ENCODE measurements at regions not wholly inside any gene's neighbourhood (a gene's known extent, or its start where the extent isn't known, plus 50 kb on each side); places are given as distances from the start of the nearest gene placed in this dataset.

- Histone ChIP-seq H3K9ac (ENCODE audit: insufficient read depth, low read depth, low read length) (no peak overlapping the region), H3K4me1 (ENCODE audit: insufficient read depth, low read length) (peaks cover 19% of the 10 kb centered on the region)
- in situ Hi-C loops (cut with HindIII; ENCODE audit: extremely low pct_ligation_motif_present, low pct_unique_long_range_greater_than_20kb), result no loop called here
- TF ChIP-seq HINFP (CRISPR knock-in tag; IDR thresholded peaks at IDR 0.05; ENCODE audit: low read depth) (no peak), ZHX1 (CRISPR knock-in tag; IDR thresholded peaks at IDR 0.05; ENCODE audit: low read depth) (no peak), ZHX2 (IDR thresholded peaks at IDR 0.05; ENCODE audit: low read depth) (no peak), ZHX2 (CRISPR knock-in tag; IDR thresholded peaks at IDR 0.05; ENCODE audit: borderline replicate concordance) (no peak), ZNF205 (CRISPR knock-in tag; IDR thresholded peaks at IDR 0.05) (no peak), HOXA7 (CRISPR knock-in tag; IDR thresholded peaks at IDR 0.05) (no peak), FLYWCH1 (CRISPR knock-in tag; IDR thresholded peaks at IDR 0.05) (no peak), MYPOP (CRISPR knock-in tag; IDR thresholded peaks at IDR 0.05) (no peak), ZNF512B (CRISPR knock-in tag; IDR thresholded peaks at IDR 0.05; ENCODE audit: borderline replicate concordance) (no peak), ZNF674 (CRISPR knock-in tag; IDR thresholded peaks at IDR 0.05; ENCODE audit: low read depth) (no peak)
Observed at GRCh38 chr14:95397325-95397724, 77.6 kb upstream of the CLMN start.

More at GRCh38 chr14:95397325-95397724, 77.6 kb upstream of the CLMN start:
- Histone ChIP-seq H3K4me3 (replicated peaks in 1 of 3; ENCODE audit: insufficient read depth in 1 of 3, low read depth in 2 of 3, low read length in 3 of 3) (no peak overlapping the region), H3K36me3 (replicated peaks in 1 of 2; ENCODE audit: control insufficient read depth in 1 of 2, insufficient read depth in 2 of 2, low read length in 2 of 2) (no peaks in the 10 kb centered on the region), H4K20me1 (ENCODE audit: insufficient read depth, low read length) (no peaks in the 10 kb centered on the region), H3K79me2 (ENCODE audit: insufficient read depth, low read length) (no peaks in the 10 kb centered on the region), H2AFZ (ENCODE audit: low read length) (no peak overlapping the region), H3K27me3 (ENCODE audit: control insufficient read depth in 1 of 2, insufficient read depth in 2 of 2, low read length in 2 of 2) (no peaks in the 10 kb centered on the region; a peak in 1 of 5 replicates), H3K4me2 (ENCODE audit: low read depth, low read length) (no peak overlapping the region), H3K9me3 (ENCODE audit: low read length) (no peaks in the 10 kb centered on the region), H3K27ac (ENCODE audit: extremely low read length, insufficient read depth, low read length) (no peak overlapping the region)
- BruUV-seq (replicated peaks), result no TSS peak
- no peak for DNase-seq (ENCODE audit: low spot score)
- intact Hi-C loops (cut with micrococcal nuclease; ENCODE audit: unreplicated experiment), result no loop called here
- no peak for FAIRE-seq
- ChIA-PET CTCF (ENCODE audit: low intra/inter-chr PET ratio, low total read pairs) (no interaction called here), POLR2A (no interaction called here)
- 66% methylated on average over 5 of the region's 6 CpGs for WGBS (ENCODE audit: low lambda C conversion rate)
- ATAC-seq, result no peak

All from HepG2 (cell line).